Immature natural killer cell (primary cell): ENCODE measurements at regions not wholly inside any gene's neighbourhood (a gene's known extent, or its start where the extent isn't known, plus 50 kb on each side); places are given as distances from the start of the nearest gene placed in this dataset.

ENCODE experiments used
- DNase-seq, 3 donors: peaks; one replicate each; pipeline ENCODE4 v3.0.0; 2022; ENCODE audit warnings: mixed read lengths in 1 of 3
- H3K27ac Mint-ChIP-seq, 6 donors: one replicate each; pipeline ENCODE4 v1.8.0; 2020; ENCODE audit warnings: mixed read lengths in 6 of 6, mild to moderate bottlenecking in 5 of 6, inconsistent platforms in 4 of 6, moderate library complexity in 3 of 6
- H3K27me3 Mint-ChIP-seq, 3 donors: one replicate each; pipeline ENCODE4 v1.8.0; 2020 to 2021; ENCODE audit warnings: low read depth in 3 of 3, mild to moderate bottlenecking in 3 of 3, mixed read lengths in 3 of 3, moderate library complexity in 3 of 3, inconsistent platforms in 1 of 3
- H3K36me3 Mint-ChIP-seq, 3 donors: one replicate each; pipeline ENCODE4 v1.8.0; 2020; ENCODE audit warnings: mixed read lengths in 3 of 3, inconsistent platforms in 2 of 3, mild to moderate bottlenecking in 2 of 3
- H3K4me1 Mint-ChIP-seq, 2 donors: one replicate each; pipeline ENCODE4 v1.8.0; 2020; ENCODE audit warnings: inconsistent platforms in 2 of 2, mild to moderate bottlenecking in 2 of 2, mixed read lengths in 2 of 2, moderate library complexity in 1 of 2
- H3K4me3 Mint-ChIP-seq, 5 donors: one replicate each; pipeline ENCODE4 v1.8.0; 2020; ENCODE audit warnings: mild to moderate bottlenecking in 5 of 5, mixed read lengths in 5 of 5, inconsistent platforms in 3 of 5, moderate library complexity in 3 of 5
- H3K9me3 Mint-ChIP-seq, 6 donors: one replicate each; pipeline ENCODE4 v1.8.0; 2020; ENCODE audit warnings: mild to moderate bottlenecking in 6 of 6, mixed read lengths in 6 of 6, inconsistent platforms in 4 of 6, moderate library complexity in 3 of 6

DNA sequence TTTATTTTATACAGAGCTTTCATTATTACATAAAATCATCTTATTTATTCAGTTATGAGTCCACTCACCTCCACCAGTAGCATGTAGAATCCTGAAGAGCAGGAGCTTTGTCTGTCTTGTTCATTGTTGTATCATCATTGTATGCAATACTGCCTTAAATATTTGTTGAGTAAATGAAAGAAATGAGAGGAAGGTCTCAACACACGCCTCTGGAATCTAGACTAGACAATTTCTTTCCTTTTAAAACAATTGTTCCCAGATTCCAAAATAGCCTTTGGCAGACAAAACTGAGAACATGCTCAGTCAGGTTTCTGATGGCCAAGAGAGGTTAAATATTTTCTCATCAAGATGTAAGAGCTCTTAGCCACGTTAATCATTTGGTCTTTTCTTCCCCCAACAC, 173.1 kb upstream of the AGR3 start:
- H3K36me3 Mint-ChIP-seq = no peaks in the 10 kb centered on the region
- H3K4me3 Mint-ChIP-seq = no peak overlapping the region
- no peaks in the 10 kb centered on the region for H3K27me3 Mint-ChIP-seq
- DNase-seq = no peak
- no peak overlapping the region for H3K27ac Mint-ChIP-seq
- no peaks in the 10 kb centered on the region for H3K9me3 Mint-ChIP-seq
- H3K4me1 Mint-ChIP-seq = no peaks in the 10 kb centered on the region

DNA sequence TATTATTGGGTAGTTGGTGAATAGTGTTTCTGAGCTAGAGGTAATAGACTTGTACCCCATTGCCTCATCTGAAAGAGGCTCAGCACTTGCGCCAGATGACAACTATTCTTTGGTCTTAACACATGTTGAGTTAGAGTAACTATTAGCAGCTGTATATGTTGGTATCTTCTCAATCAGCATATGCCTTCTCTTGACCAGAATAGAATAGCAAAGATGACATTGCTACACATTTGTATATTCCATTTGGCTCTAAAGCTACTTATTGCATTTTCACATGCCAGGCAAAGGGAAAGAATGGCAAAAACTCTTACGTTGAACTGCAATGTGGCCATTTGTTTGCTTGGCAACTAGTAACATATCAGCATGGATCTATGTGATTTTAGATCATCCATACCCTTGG, 173.8 kb upstream of the AGR3 start:
- no peak for DNase-seq
- Mint-ChIP-seq H3K27ac (no peak overlapping the region), H3K4me1 (no peaks in the 10 kb centered on the region), H3K27me3 (no peaks in the 10 kb centered on the region), H3K36me3 (no peaks in the 10 kb centered on the region), H3K9me3 (no peaks in the 10 kb centered on the region), H3K4me3 (no peak overlapping the region)

DNA sequence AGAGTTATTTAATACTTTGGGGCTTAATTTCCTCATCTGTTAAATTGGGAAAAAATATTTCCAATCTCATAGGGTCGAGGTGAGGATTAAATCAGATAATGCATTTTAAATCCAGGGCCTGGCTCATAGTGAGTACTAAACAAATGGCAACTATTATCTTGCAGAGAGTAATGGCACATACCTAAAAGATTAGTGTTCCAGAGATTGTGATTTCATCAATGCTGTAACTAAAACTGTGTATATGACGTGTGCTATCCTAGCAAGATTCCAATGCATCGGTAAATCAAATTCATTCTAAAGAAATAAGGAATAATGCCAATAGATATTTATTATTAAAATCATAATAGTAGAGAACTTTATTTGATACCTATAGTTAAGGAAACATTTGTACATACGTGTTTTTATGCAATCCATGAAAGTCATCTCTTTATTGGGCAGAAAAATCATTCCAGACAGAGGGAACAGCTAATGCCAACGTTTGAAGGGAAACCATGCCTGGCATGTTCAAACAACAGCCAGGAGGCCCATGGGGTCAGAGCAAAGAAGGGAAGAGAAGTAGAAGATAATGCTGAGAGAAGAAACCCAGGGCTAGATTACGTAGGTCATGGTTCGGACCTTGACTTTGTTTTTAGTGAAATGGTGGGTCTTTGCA, 174.8 kb upstream of the AGR3 start:
- H3K27ac Mint-ChIP-seq = no peak overlapping the region
- no peak overlapping the region for H3K4me3 Mint-ChIP-seq
- H3K36me3 Mint-ChIP-seq = no peaks in the 10 kb centered on the region
- DNase-seq = no peak
- H3K9me3 Mint-ChIP-seq = no peaks in the 10 kb centered on the region
- H3K4me1 Mint-ChIP-seq = no peaks in the 10 kb centered on the region
- no peaks in the 10 kb centered on the region for H3K27me3 Mint-ChIP-seq

GRCh38 chr7:17057143-17057509, 175.3 kb upstream of the AGR3 start:
- H3K36me3 Mint-ChIP-seq = no peaks in the 10 kb centered on the region
- H3K4me3 Mint-ChIP-seq = no peak overlapping the region
- no peaks in the 10 kb centered on the region for H3K27me3 Mint-ChIP-seq
- H3K27ac Mint-ChIP-seq = no peak overlapping the region
- H3K4me1 Mint-ChIP-seq = no peaks in the 10 kb centered on the region
- H3K9me3 Mint-ChIP-seq = no peaks in the 10 kb centered on the region
- DNase-seq = no peak

GRCh38 chr7:17058568-17058967, 176.8 kb upstream of the AGR3 start:
- Mint-ChIP-seq H3K27ac (no peak overlapping the region), H3K4me3 (no peak overlapping the region), H3K9me3 (no peaks in the 10 kb centered on the region), H3K36me3 (no peaks in the 10 kb centered on the region), H3K4me1 (no peaks in the 10 kb centered on the region), H3K27me3 (peaks cover 0 to 2% (median 0%) of the 10 kb centered on the region in 3 donors)
- DNase-seq = no peak

DNA sequence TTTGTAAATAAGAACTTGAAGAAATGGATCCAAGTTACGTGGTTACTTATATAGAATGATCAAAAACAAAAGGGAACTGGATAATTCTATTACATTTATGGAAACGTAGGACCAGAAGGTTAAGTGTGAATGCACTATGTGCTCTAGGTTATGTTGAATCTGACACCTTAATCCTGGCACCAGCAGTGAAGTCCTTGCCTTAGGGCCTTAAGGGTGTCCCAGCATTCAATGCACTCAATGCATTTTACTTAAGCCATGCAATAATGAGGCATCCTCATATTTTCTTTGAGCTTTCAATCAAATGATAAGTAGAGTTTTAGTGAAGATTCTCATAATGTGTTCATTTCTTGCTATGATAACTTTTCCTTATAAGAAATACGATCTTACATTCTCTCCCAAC, 178.3 kb upstream of the AGR3 start:
- Mint-ChIP-seq H3K4me1 (no peaks in the 10 kb centered on the region), H3K4me3 (no peak overlapping the region), H3K27me3 (peaks cover 0 to 2% (median 0%) of the 10 kb centered on the region in 3 donors), H3K9me3 (no peaks in the 10 kb centered on the region), H3K36me3 (no peaks in the 10 kb centered on the region), H3K27ac (no peak overlapping the region)
- no peak for DNase-seq

- H3K27me3 Mint-ChIP-seq = peaks cover 0 to 2% (median 0%) of the 10 kb centered on the region in 3 donors
- no peaks in the 10 kb centered on the region for H3K36me3 Mint-ChIP-seq
- no peaks in the 10 kb centered on the region for H3K9me3 Mint-ChIP-seq
- H3K27ac Mint-ChIP-seq = no peak overlapping the region
- DNase-seq = no peak
- H3K4me3 Mint-ChIP-seq = no peak overlapping the region
- H3K4me1 Mint-ChIP-seq = no peaks in the 10 kb centered on the region
Measured at GRCh38 chr7:17061443-17061842, 179.7 kb upstream of the AGR3 start.

DNA sequence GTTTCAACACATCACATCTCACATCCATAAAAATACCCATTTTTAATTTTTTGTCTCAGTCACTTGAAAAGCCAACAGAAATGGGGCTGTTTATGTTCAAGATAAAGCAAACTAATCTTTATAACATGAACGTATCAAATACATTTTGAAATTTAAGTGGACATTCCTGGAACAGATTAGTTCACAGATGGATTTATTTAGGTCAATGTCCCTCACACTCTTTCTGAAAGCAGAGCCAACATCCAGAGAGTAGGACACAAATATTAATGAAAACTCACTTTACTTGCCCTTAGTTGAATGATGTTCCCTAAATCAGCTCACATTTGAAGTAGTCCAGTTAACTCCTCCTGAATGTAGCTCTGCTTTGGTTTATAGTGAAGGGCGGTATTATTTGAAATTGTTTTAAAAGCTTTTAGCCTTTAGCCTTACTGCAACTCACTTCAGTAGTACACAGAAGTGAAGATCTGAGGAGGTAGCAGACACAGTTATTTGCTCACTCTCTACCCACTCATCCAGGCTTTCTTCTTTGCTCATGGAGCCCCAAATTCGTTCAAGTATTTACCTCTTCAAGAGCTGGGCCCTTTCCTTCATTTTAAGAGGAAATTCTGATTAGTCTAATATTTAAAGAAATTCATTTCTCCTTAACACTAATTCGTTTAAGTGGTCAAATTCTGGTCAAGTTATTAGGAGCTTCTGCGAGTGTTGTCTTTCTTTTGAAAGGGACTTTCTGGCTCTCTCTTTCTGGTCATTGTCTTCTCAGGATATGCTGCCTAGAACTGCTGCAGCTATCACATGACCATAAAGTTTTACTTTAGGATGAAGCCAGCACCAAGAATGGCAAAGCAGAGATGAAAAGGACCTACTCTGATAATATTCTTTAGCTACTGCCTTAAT, 180.6 kb upstream of the AGR3 start:
- Mint-ChIP-seq H3K4me3 (no peak overlapping the region), H3K27ac (no peak overlapping the region), H3K9me3 (no peaks in the 10 kb centered on the region), H3K4me1 (no peaks in the 10 kb centered on the region), H3K27me3 (peaks cover 0 to 2% (median 0%) of the 10 kb centered on the region in 3 donors), H3K36me3 (no peaks in the 10 kb centered on the region)
- no peak for DNase-seq

GRCh38 chr7:17063045-17063383, 181.2 kb upstream of the AGR3 start:
- H3K27me3 Mint-ChIP-seq = peaks cover 0 to 2% (median 0%) of the 10 kb centered on the region in 3 donors
- no peak for DNase-seq
- H3K4me3 Mint-ChIP-seq = no peak overlapping the region
- H3K9me3 Mint-ChIP-seq = no peaks in the 10 kb centered on the region
- no peaks in the 10 kb centered on the region for H3K36me3 Mint-ChIP-seq
- H3K4me1 Mint-ChIP-seq = no peaks in the 10 kb centered on the region
- H3K27ac Mint-ChIP-seq = no peak overlapping the region

- H3K27me3 Mint-ChIP-seq = peaks cover 0 to 2% (median 0%) of the 10 kb centered on the region in 3 donors
- H3K27ac Mint-ChIP-seq = no peak overlapping the region
- DNase-seq = no peak
- H3K4me1 Mint-ChIP-seq = no peaks in the 10 kb centered on the region
- no peaks in the 10 kb centered on the region for H3K36me3 Mint-ChIP-seq
- H3K9me3 Mint-ChIP-seq = no peaks in the 10 kb centered on the region
- H3K4me3 Mint-ChIP-seq = no peak overlapping the region
Measured at GRCh38 chr7:17067691-17068090, 185.9 kb upstream of the AGR3 start.

DNA sequence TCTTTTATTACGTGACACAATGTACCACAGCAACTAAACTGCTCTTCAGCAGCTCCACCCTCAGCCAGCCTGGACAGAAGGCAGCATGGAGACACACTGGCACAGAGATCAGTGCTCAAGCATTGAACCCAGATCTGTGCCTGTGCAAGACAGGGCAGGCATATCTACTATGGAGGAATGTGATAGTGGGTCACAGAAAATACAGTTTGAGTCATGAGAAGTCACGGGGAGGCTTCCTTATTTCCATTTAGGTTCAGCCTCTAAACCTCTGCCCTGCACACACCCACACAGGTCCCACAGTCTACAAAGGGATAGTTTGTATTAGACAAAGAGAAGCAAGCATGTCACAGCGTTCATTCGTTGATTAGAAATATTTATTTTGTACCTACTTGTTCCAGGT, 187.4 kb upstream of the AGR3 start:
- no peaks in the 10 kb centered on the region for H3K27me3 Mint-ChIP-seq
- H3K36me3 Mint-ChIP-seq = no peaks in the 10 kb centered on the region
- no peaks in the 10 kb centered on the region for H3K4me1 Mint-ChIP-seq
- H3K27ac Mint-ChIP-seq = no peak overlapping the region
- H3K4me3 Mint-ChIP-seq = no peak overlapping the region
- no peaks in the 10 kb centered on the region for H3K9me3 Mint-ChIP-seq
- DNase-seq = no peak

DNA sequence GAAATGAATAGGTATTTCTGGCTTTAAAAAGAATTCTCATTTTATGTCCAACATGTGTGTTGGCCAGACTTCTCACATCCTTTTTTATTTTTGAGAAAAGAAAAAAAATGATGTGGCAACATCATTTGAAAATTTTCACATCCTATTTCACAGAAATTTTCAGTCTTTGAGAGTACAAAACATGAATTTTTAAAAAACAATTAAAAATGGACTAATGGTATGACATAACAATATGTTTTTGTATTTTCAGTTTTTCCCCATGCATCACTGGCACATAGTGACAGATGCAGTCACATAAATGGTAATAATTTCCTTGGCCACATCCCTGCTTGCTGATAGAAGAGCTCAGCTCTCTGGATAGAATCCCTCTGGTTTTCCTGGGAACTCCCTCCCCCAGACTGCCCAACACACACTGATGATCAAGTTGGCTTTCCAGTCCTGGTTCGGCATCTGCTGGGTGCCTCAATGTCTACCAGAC, 188.5 kb upstream of the AGR3 start:
- Mint-ChIP-seq H3K4me3 (no peak overlapping the region), H3K4me1 (no peaks in the 10 kb centered on the region), H3K9me3 (no peaks in the 10 kb centered on the region), H3K27me3 (no peaks in the 10 kb centered on the region), H3K27ac (no peak overlapping the region), H3K36me3 (no peaks in the 10 kb centered on the region)
- DNase-seq = no peak

GRCh38 chr7:17071866-17072265, 190.1 kb upstream of the AGR3 start:
- Mint-ChIP-seq H3K9me3 (no peaks in the 10 kb centered on the region), H3K27ac (no peak overlapping the region), H3K4me1 (no peaks in the 10 kb centered on the region), H3K36me3 (no peaks in the 10 kb centered on the region), H3K4me3 (no peak overlapping the region), H3K27me3 (no peaks in the 10 kb centered on the region)
- no peak for DNase-seq

- DNase-seq = no peak
- H3K27ac Mint-ChIP-seq = no peak overlapping the region
Measured at GRCh38 chr7:17075601-17076255, 193.9 kb upstream of the AGR3 start.

More at GRCh38 chr7:17075601-17076255, 193.9 kb upstream of the AGR3 start:
- H3K27me3 Mint-ChIP-seq = peaks cover 0 to 2% (median 0%) of the 10 kb centered on the region in 3 donors
- H3K4me3 Mint-ChIP-seq = no peak overlapping the region
- H3K4me1 Mint-ChIP-seq = no peaks in the 10 kb centered on the region
- H3K36me3 Mint-ChIP-seq = no peaks in the 10 kb centered on the region
- no peaks in the 10 kb centered on the region for H3K9me3 Mint-ChIP-seq
